ENCODE measurements at regions not wholly inside any gene's neighbourhood (a gene's known extent, or its start where the extent isn't known, plus 50 kb on each side); places are given as distances from the start of the nearest gene placed in this dataset.

GRCh38 chr18:62460851-62461300 is 61.9 kb upstream of the ZCCHC2 start:
- Histone ChIP-seq H2AFZ (replicated peaks; ENCODE audit: low read length, poor library complexity) (no peak overlapping the region), H2BK5ac (ENCODE audit: low read depth, low read length, poor library complexity, severe bottlenecking) (no peak overlapping the region), H2BK120ac (ENCODE audit: low read depth, low read length) (no peak overlapping the region), H3K9ac (ENCODE audit: low read depth, low read length) (no peak overlapping the region), H3K36me3 (ENCODE audit: control insufficient read depth, insufficient read depth, low read length) (no peaks in the 10 kb centered on the region), H3K4me3 (ENCODE audit: insufficient read depth, low read depth, low read length) (no peak overlapping the region), H3K4ac (ENCODE audit: low read depth, low read length) (no peak overlapping the region), H2BK20ac (ENCODE audit: low read depth, low read length) (no peak overlapping the region), H4K8ac (ENCODE audit: low read depth in 2 of 2, low read length in 2 of 2) (no peak overlapping the region), H2AK5ac (ENCODE audit: low read depth, low read length) (no peak overlapping the region), H3K9me1 (ENCODE audit: insufficient read depth, low read length) (no peaks in the 10 kb centered on the region), H3K4me1 (ENCODE audit: control insufficient read depth, insufficient read depth, low read length) (no peaks in the 10 kb centered on the region), H3K79me1 (ENCODE audit: low read depth in 1 of 2, low read length in 2 of 2) (no peaks in the 10 kb centered on the region), H4K91ac (ENCODE audit: insufficient read depth, low read depth, low read length) (no peak overlapping the region), H3K23ac (ENCODE audit: low read depth, low read length) (no peak overlapping the region), H3K27ac (ENCODE audit: insufficient read depth, low read length) (no peak overlapping the region), H3K18ac (ENCODE audit: low read depth, low read length) (no peak overlapping the region), H3K27me3 (ENCODE audit: control insufficient read depth, insufficient read depth, low read length) (peaks cover 4% of the 10 kb centered on the region; the same call in 1 of the 2 replicates), H3K56ac (ENCODE audit: extremely low read depth, insufficient read depth, low read length) (no peak overlapping the region), H3K4me2 (ENCODE audit: low read depth, low read length) (no peak overlapping the region), H3K14ac (replicated peaks; ENCODE audit: low read depth, low read length) (no peak overlapping the region), H4K20me1 (ENCODE audit: insufficient read depth, low read length) (no peaks in the 10 kb centered on the region), H2BK15ac (ENCODE audit: low read depth, low read length) (no peak overlapping the region), H3K9me3 (ENCODE audit: control insufficient read depth, insufficient read depth, low read length) (no peaks in the 10 kb centered on the region), H4K5ac (ENCODE audit: low read depth, low read length) (no peak overlapping the region), H2AK9ac (replicated peaks; ENCODE audit: low read depth, low read length, poor library complexity) (no peak overlapping the region)
- in situ Hi-C loops (cut with MboI; ENCODE audit: low sequenced_read_pairs) (no loop called here), dilution Hi-C loops (cut with HindIII; ENCODE audit: low sequenced_read_pairs, unreplicated experiment) (no loop called here), intact Hi-C loops (cut with micrococcal nuclease) (no loop called here)
- CTCF ChIA-PET = no interaction called here
- POLR2A ChIA-PET (ENCODE audit: unreplicated experiment) = no interaction called here
- DNase-seq = no peak
- no CpG with 5 or more reads among the region's 1 CpG for WGBS, 2 experiments (ENCODE audit: extremely low coverage in 2 of 2, insufficient read length in 1 of 2)
- TF ChIP-seq NFE2L2 (IDR thresholded peaks at IDR 0.05; ENCODE audit: low read depth, low read length) = no peak
- no peak for TF ChIP-seq CHD1 (IDR thresholded peaks at IDR 0.05; ENCODE audit: low read depth, low read length)
- TF ChIP-seq MAZ (IDR thresholded peaks at IDR 0.05; ENCODE audit: borderline replicate concordance, low read depth, low read length) = no peak
- TF ChIP-seq POLR2A (IDR thresholded peaks at IDR 0.05; ENCODE audit: low read depth, low read length) = no peak
- TF ChIP-seq, protein P1, sequence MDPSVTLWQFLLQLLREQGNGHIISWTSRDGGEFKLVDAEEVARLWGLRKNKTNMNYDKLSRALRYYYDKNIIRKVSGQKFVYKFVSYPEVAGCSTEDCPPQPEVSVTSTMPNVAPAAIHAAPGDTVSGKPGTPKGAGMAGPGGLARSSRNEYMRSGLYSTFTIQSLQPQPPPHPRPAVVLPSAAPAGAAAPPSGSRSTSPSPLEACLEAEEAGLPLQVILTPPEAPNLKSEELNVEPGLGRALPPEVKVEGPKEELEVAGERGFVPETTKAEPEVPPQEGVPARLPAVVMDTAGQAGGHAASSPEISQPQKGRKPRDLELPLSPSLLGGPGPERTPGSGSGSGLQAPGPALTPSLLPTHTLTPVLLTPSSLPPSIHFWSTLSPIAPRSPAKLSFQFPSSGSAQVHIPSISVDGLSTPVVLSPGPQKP (IDR thresholded peaks at IDR 0.05; ENCODE audit: borderline replicate concordance, low read depth, low read length) = no peak
- TF ChIP-seq SMC3 (IDR thresholded peaks at IDR 0.05; ENCODE audit: low read depth, low read length) = no peak
- no peak for TF ChIP-seq RFX5 (IDR thresholded peaks at IDR 0.05; ENCODE audit: low read depth, low read length)
- no peak for TF ChIP-seq MAFK (IDR thresholded peaks at IDR 0.05; ENCODE audit: low read depth, low read length)
- no peak for TF ChIP-seq CTCF (conservative IDR thresholded peaks at IDR 0.05; ENCODE audit: low read depth, low read length)
- no peak for TF ChIP-seq BHLHE40 (IDR thresholded peaks at IDR 0.05; ENCODE audit: low read depth, low read length)
- TF ChIP-seq CEBPB (IDR thresholded peaks at IDR 0.05; ENCODE audit: low read depth, low read length) = no peak
- TF ChIP-seq MXI1 (IDR thresholded peaks at IDR 0.05; ENCODE audit: borderline replicate concordance, low read depth, low read length) = no peak
- no peak for TF ChIP-seq FOS (IDR thresholded peaks at IDR 0.05; ENCODE audit: low read depth, low read length)
- no peak for TF ChIP-seq USF2 (IDR thresholded peaks at IDR 0.05; ENCODE audit: low read depth, low read length)
- TF ChIP-seq RCOR1 (IDR thresholded peaks at IDR 0.05; ENCODE audit: insufficient replicate concordance, low read length) = no peak
- no peak for TF ChIP-seq RAD21 (IDR thresholded peaks at IDR 0.05; ENCODE audit: low read length)
- ATAC-seq (ENCODE audit: low read depth) = no peak
- no TSS peak for BruUV-seq (replicated peaks)

Data from IMR-90 (cell line).